ENCODE measurements at regions not wholly inside any gene's neighbourhood (a gene's known extent, or its start where the extent isn't known, plus 50 kb on each side); places are given as distances from the start of the nearest gene placed in this dataset.

GRCh38 chr11:86191874-86192273 lies 52.7 kb upstream of the EED start:
- Histone ChIP-seq H3K27ac (ENCODE audit: low read depth, low read length) (no peak overlapping the region), H4K8ac (ENCODE audit: extremely low read depth, insufficient read depth, low read length) (no peak overlapping the region), H3K79me2 (ENCODE audit: control insufficient read depth in 1 of 2, insufficient read depth in 2 of 2, low read length in 2 of 2) (no peaks in the 10 kb centered on the region), H2BK20ac (ENCODE audit: low read length) (no peak overlapping the region), H3K79me1 (ENCODE audit: low read depth, low read length) (no peaks in the 10 kb centered on the region), H3K14ac (ENCODE audit: insufficient read length) (no peak overlapping the region), H3K4me2 (ENCODE audit: insufficient read depth in 1 of 2, low read depth in 2 of 2, low read length in 2 of 2) (no peak overlapping the region), H2BK5ac (ENCODE audit: low read depth, low read length) (no peak overlapping the region), H2AK5ac (ENCODE audit: low read depth, low read length) (no peak overlapping the region), H2AFZ (ENCODE audit: low read length) (no peak overlapping the region), H2BK15ac (ENCODE audit: low read length) (no peak overlapping the region), H3K27me3 (replicated peaks in 1 of 4; ENCODE audit: control insufficient read depth in 3 of 4, extremely low read depth in 1 of 4, insufficient read depth in 3 of 4, low read length in 3 of 4) (no peaks in the 10 kb centered on the region), H3K9me3 (ENCODE audit: insufficient read depth in 2 of 2, low read depth in 1 of 2, low read length in 1 of 2) (no peaks in the 10 kb centered on the region), H3K4me1 (replicated peaks in 1 of 4; ENCODE audit: control insufficient read depth in 3 of 4, insufficient read depth in 4 of 4, low read length in 3 of 4) (no peaks in the 10 kb centered on the region), H4K91ac (replicated peaks; ENCODE audit: insufficient read length, low read length) (no peak overlapping the region), H2BK12ac (ENCODE audit: low read depth, low read length) (no peak overlapping the region), H3K23me2 (ENCODE audit: low read depth, low read length) (no peaks in the 10 kb centered on the region), H2BK120ac (replicated peaks; ENCODE audit: low read depth, low read length) (no peak overlapping the region), H3K23ac (ENCODE audit: insufficient read length) (no peak overlapping the region), H3K36me3 (ENCODE audit: control insufficient read depth in 2 of 4, insufficient read depth in 4 of 4, low read length in 3 of 4) (no peaks in the 10 kb centered on the region), H3K4ac (replicated peaks; ENCODE audit: insufficient read length, low read depth, low read length) (no peak overlapping the region), H4K5ac (ENCODE audit: insufficient read length, low read depth, low read length) (no peak overlapping the region), H4K20me1 (replicated peaks in 1 of 2; ENCODE audit: control insufficient read depth in 1 of 2, insufficient read depth in 2 of 2, low read length in 2 of 2) (no peaks in the 10 kb centered on the region), H3K56ac (replicated peaks; ENCODE audit: insufficient read length, low read depth, low read length) (no peak overlapping the region), H3K9ac (replicated peaks in 1 of 4; ENCODE audit: extremely low read depth in 1 of 4, low read depth in 3 of 4, low read length in 3 of 4) (no peak overlapping the region), H3K18ac (ENCODE audit: extremely low read depth, low read length) (no peak overlapping the region), H3K4me3 (ENCODE audit: extremely low read depth in 1 of 4, insufficient read depth in 2 of 4, low read depth in 3 of 4, low read length in 4 of 4) (no peak overlapping the region)
- FAIRE-seq: no peak
- DNase-seq (ENCODE audit: low read depth in 1 of 2, low spot score in 2 of 2): no peak
- CTCF ChIA-PET (ENCODE audit: partially characterized antibody): interaction anchor here (0.6 to 5.3 kb wide), 2 partner anchors 12 to 472 kb away, joined by 3 to 38 read pairs; no protein-coding TSS in a partner anchor
- POLR2A ChIA-PET (ENCODE audit: partially characterized antibody): no interaction called here
- TF ChIP-seq SP4 (IDR thresholded peaks at IDR 0.05; ENCODE audit: low read length) (no peak), KDM1A (IDR thresholded peaks at IDR 0.05; ENCODE audit: borderline replicate concordance, low read length) (no peak), TEAD4 (IDR thresholded peaks at IDR 0.05; ENCODE audit: low read depth, low read length) (no peak), SRF (IDR thresholded peaks at IDR 0.05; ENCODE audit: low read depth, low read length) (no peak)
- WGBS, 2 experiments (ENCODE audit: extremely low coverage in 1 of 2, insufficient coverage in 1 of 2, insufficient read length in 1 of 2, insufficient replicate concordance in 2 of 2, low coverage in 1 of 2, low lambda C conversion rate in 2 of 2, missing lambda C conversion rate in 1 of 2): 89% methylated on average over 1 of the region's 1 CpG; no CpG with 5 or more reads in 1 of the 2 experiments
